Activated CD4-positive, alpha-beta T cell treated with anti-CD3 and anti-CD28 coated beads for 24 hours (primary cell): ENCODE measurements at regions not wholly inside any gene's neighbourhood (a gene's known extent, or its start where the extent isn't known, plus 50 kb on each side); places are given as distances from the start of the nearest gene placed in this dataset.

Experiments used
- DNase-seq, 2 donors: peaks; one replicate each; pipeline ENCODE4 v3.0.0-alpha.2; 2020; ENCODE audit warnings: low read depth in 2 of 2

- DNase-seq: no peak
These were observed 298.3 kb downstream of the CDH11 start for GRCh38 chr16:64823481-64824075.

- no peak for DNase-seq
These were observed 311.8 kb downstream of the CDH11 start for GRCh38 chr16:64809876-64810629.

GRCh38 chr16:64808474-64808873 lies 313.4 kb downstream of the CDH11 start:
- DNase-seq: no peak

GRCh38 chr16:64791756-64792155 lies 330.1 kb downstream of the CDH11 start:
- no peak for DNase-seq

- no peak for DNase-seq
These were observed 337.2 kb downstream of the CDH11 start for GRCh38 chr16:64784635-64785034.

GRCh38 chr16:64782484-64782883 lies 339.4 kb downstream of the CDH11 start:
- no peak for DNase-seq

- no peak for DNase-seq
These were observed 341.4 kb downstream of the CDH11 start for GRCh38 chr16:64780445-64780844.

- DNase-seq: no peak
These were observed 343.1 kb downstream of the CDH11 start for GRCh38 chr16:64778777-64779176.

- no peak for DNase-seq
These were observed 348.2 kb downstream of the CDH11 start for GRCh38 chr16:64773638-64774037.

GRCh38 chr16:64773184-64773583 lies 348.7 kb downstream of the CDH11 start:
- DNase-seq: no peak

GRCh38 chr16:64771273-64771672 lies 350.6 kb downstream of the CDH11 start:
- DNase-seq: no peak

- no peak for DNase-seq
These were observed 359.7 kb downstream of the CDH11 start for GRCh38 chr16:64762211-64762610.

- no peak for DNase-seq
These were observed 367.6 kb downstream of the CDH11 start for GRCh38 chr16:64754279-64754678.

- DNase-seq: no peak
These were observed 370.0 kb downstream of the CDH11 start for GRCh38 chr16:64751906-64752305.

- DNase-seq: no peak
These were observed 372.5 kb downstream of the CDH11 start for GRCh38 chr16:64749346-64749745.

GRCh38 chr16:64745258-64745930 lies 376.5 kb downstream of the CDH11 start:
- DNase-seq: no peak

- no peak for DNase-seq
These were observed 379.2 kb downstream of the CDH11 start for GRCh38 chr16:64742455-64743223.

- no peak for DNase-seq
These were observed 381.6 kb downstream of the CDH11 start for GRCh38 chr16:64740261-64740660.

- no peak for DNase-seq
These were observed 383.4 kb downstream of the CDH11 start for GRCh38 chr16:64738321-64738960.

- DNase-seq: no peak
These were observed 385.0 kb downstream of the CDH11 start for GRCh38 chr16:64736857-64737256.

GRCh38 chr16:64731891-64732290 lies 390.0 kb downstream of the CDH11 start:
- no peak for DNase-seq

GRCh38 chr16:64730261-64730660 lies 391.6 kb downstream of the CDH11 start:
- no peak for DNase-seq
